NOMO-1 (cell line): ENCODE measurements at regions not wholly inside any gene's neighbourhood (a gene's known extent, or its start where the extent isn't known, plus 50 kb on each side); places are given as distances from the start of the nearest gene placed in this dataset.

Source experiments
- DNase-seq, 2 experiments: peaks; one replicate each; lab custom pipeline; 2025; ENCODE audit not compliant: unreplicated experiment in 2 of 2; lab: John Stamatoyannopoulos, UW

- DNase-seq: no peak
These were observed 385.3 kb upstream of the SULF2 start for GRCh38 chr20:48170625-48171024.

- DNase-seq: no peak
These were observed 384.5 kb upstream of the SULF2 start for GRCh38 chr20:48169650-48170225.

GRCh38 chr20:48166082-48166835 is 381.0 kb upstream of the SULF2 start:
- peak in 1 of 2 experiments; percentile 13 for DNase-seq

- DNase-seq: no peak
These were observed 380.1 kb upstream of the SULF2 start for GRCh38 chr20:48165401-48165685.

GRCh38 chr20:48164566-48165400 is 379.5 kb upstream of the SULF2 start:
- no peak for DNase-seq

GRCh38 chr20:48164034-48164433 is 378.8 kb upstream of the SULF2 start:
- DNase-seq: no peak

GRCh38 chr20:48163505-48163904 is 378.2 kb upstream of the SULF2 start:
- no peak for DNase-seq

GRCh38 chr20:48162621-48163020 is 377.3 kb upstream of the SULF2 start:
- DNase-seq: no peak

GRCh38 chr20:48159145-48160008 is 374.1 kb upstream of the SULF2 start:
- DNase-seq: no peak

- DNase-seq: no peak
These were observed 372.7 kb upstream of the SULF2 start for GRCh38 chr20:48158014-48158413.

GRCh38 chr20:48156951-48157700 is 371.8 kb upstream of the SULF2 start:
- no peak for DNase-seq

GRCh38 chr20:48156521-48156920 is 371.2 kb upstream of the SULF2 start:
- no peak for DNase-seq

GRCh38 chr20:48155268-48155667 is 370.0 kb upstream of the SULF2 start:
- DNase-seq: no peak

- DNase-seq: no peak
These were observed 368.9 kb upstream of the SULF2 start for GRCh38 chr20:48154040-48154765.

GRCh38 chr20:48153523-48153922 is 368.2 kb upstream of the SULF2 start:
- DNase-seq: no peak

GRCh38 chr20:48153103-48153502 is 367.8 kb upstream of the SULF2 start:
- no peak for DNase-seq

GRCh38 chr20:48150568-48150967 is 365.3 kb upstream of the SULF2 start:
- no peak for DNase-seq

GRCh38 chr20:48149902-48150301 is 364.6 kb upstream of the SULF2 start:
- DNase-seq: no peak

GRCh38 chr20:48148916-48149672 is 363.8 kb upstream of the SULF2 start:
- no peak for DNase-seq
